22Rv1 (cell line): ENCODE measurements at regions not wholly inside any gene's neighbourhood (a gene's known extent, or its start where the extent isn't known, plus 50 kb on each side); places are given as distances from the start of the nearest gene placed in this dataset.

Experiments used
- ZFX ChIP-seq: fragments of 450-650 bp; IDR thresholded peaks from 2 replicates; pipeline ENCODE4 v1.6.1; 2017; ENCODE audit warnings: antibody characterized with exemption, borderline replicate concordance
- TF ChIP-seq, protein P1 (sequence below): fragments of 450-650 bp; IDR thresholded peaks from 2 replicates; pipeline ENCODE4 v1.5.1; 2017; ENCODE audit warnings: mild to moderate bottlenecking

DNA sequence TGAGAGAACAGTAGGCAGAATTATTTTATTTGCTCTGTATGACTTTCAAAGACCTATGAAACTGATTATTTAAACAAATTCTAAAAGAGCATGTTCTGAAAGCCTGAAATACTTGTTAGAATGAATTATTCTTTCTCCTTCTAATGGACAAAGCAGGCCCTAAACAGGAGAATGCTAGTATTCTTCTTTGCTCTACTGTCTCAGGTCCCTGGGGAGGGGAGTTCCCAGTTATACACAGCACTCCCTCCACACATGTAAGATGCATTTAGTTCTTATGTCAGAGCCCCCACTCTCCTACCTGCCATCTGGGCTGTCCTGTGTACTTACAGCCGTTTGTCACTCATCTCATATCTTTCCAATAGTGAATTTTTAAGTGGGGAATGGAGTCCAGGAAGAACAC is 633.5 kb upstream of the ANKRD30A start:
- TF ChIP-seq, protein P1, sequence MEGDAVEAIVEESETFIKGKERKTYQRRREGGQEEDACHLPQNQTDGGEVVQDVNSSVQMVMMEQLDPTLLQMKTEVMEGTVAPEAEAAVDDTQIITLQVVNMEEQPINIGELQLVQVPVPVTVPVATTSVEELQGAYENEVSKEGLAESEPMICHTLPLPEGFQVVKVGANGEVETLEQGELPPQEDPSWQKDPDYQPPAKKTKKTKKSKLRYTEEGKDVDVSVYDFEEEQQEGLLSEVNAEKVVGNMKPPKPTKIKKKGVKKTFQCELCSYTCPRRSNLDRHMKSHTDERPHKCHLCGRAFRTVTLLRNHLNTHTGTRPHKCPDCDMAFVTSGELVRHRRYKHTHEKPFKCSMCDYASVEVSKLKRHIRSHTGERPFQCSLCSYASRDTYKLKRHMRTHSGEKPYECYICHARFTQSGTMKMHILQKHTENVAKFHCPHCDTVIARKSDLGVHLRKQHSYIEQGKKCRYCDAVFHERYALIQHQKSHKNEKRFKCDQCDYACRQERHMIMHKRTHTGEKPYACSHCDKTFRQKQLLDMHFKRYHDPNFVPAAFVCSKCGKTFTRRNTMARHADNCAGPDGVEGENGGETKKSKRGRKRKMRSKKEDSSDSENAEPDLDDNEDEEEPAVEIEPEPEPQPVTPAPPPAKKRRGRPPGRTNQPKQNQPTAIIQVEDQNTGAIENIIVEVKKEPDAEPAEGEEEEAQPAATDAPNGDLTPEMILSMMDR: no peak
- TF ChIP-seq ZFX: no peak
